ENCODE measurements at regions not wholly inside any gene's neighbourhood (a gene's known extent, or its start where the extent isn't known, plus 50 kb on each side); places are given as distances from the start of the nearest gene placed in this dataset.

DNA sequence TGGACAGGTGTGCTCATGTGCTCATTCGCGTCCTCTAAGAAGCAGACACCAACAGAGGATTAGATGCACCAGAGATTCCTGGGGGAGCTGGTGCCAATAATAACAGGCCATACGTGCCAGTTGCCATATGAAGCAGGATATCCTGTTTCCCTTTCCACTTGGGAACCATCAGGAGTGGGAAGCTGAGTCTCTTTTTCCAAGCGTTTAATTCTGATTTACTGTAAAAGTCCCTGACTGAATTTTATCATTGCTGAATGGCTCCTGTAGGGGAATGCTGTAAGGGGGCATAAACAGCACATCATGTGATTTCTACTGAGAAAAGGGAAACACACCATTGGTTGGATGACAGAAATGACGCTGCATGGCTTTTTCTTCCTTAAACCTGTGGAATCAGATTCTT, 113.3 kb downstream of the IRF8 start:
- intact Hi-C loops (cut with DNase I), result no loop called here
- no peak for DNase-seq (ENCODE audit: low spot score)
- ATAC-seq, result no peak

DNA sequence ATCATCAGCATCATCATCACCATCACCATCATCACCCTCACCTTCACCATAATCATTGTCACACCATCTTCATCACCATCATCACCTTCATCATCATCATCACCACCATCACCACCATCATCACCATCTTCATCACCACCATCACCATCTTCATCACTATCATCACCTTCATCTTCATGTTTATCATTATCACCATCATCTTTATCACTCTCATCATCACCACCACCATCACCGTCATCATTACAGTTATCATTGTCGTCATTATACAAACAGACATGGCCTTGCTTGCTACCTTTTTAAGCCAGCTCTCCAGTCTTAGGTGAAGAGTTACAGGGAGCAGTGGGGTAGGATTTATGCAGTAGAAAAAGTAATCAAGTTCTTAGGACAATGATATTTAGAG, 114.9 kb downstream of the IRF8 start:
- intact Hi-C loops (cut with DNase I), result no loop called here
- DNase-seq (ENCODE audit: low spot score) (no peak), ATAC-seq (no peak)

DNA sequence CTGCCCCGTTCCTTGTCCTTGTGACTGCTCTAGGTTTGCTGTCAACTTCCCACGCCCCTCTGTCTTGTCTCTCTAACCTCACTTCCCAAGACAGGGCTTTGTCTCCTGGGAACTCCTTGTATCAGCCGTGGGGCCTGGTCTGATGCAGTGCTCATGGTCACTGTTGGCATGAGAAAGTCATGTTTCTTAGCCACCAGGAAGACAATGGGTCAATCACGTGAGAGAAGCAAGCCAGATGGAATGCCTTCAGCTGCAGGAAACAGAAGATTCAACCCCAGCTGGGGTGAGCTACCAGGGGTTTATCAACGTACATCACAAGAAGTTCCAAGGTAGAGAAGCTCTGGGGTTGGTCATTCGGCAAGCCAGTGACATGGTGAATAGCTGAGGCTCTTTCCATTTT, 116.6 kb downstream of the IRF8 start:
- DNase-seq (ENCODE audit: low spot score) (peak; percentile 27), ATAC-seq (no peak)
- intact Hi-C loops (cut with DNase I), result loop anchor here (5.0 kb wide), 1 partner anchor 193 kb away; no protein-coding TSS in a partner anchor

DNA sequence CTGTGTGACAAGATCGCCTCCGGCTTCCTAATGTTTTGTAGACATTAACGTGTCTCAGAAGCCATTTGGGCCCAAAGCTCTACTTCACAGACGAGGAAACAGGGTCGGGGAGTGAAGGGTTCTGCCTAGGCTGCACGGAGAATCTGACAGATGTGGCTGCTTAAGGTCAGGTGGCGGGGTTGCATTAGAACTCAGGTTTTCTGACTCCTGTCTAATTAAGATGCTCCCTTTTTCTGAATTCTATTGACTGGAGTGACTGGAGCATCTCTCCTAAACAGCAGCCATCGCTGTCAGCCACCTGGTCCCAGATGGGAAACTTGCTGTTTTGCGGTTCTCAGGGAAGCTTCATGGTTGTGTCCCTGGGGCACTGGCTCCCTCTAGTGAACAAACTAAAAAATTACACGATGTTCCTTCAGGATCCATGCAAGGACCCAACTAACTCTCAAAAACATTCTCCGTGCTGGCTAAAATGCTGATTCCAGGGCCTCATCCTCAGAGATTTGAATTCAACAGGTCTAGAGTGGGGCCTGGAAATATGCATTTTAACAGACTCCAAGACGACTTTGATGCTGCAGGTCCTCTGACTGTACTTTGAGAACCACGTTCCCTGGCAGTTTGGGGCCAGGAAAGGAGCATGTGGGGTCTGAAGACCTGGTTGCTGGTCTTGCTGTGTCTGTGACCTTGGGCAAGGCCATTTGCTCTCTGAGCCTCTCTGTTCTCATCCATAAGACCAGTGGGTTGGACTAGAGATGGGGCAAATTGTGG, 117.4 kb downstream of the IRF8 start:
- DNase-seq (ENCODE audit: low spot score) (peak; percentile 56), ATAC-seq (peak; percentile 78)
- intact Hi-C loops (cut with DNase I), result loop anchor here (5.0 kb wide), 1 partner anchor 194 kb away; no protein-coding TSS in a partner anchor

DNA sequence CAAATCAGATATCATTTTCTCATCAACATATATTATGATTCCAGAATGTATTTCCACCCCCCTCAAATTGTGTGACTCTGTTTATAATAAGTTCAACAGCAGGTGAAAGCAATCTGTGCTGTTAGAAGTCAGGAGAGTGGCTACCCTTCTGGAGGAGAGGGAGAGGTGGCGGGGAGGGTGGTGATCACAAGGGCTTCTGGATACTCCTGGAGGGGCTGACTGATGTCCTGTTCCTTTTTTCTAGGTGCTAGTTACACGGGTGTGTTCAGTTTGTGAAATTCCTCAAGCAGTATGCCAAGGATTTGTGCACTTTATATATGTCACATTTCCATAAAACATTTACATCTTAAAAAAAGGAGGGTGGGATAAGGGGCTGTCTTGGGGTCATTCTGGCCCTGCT, 119.1 kb downstream of the IRF8 start:
- intact Hi-C loops (cut with DNase I), result loop anchor here (5.0 kb wide), 1 partner anchor 196 kb away; no protein-coding TSS in a partner anchor
- ATAC-seq (peak; percentile 25), DNase-seq (ENCODE audit: low spot score) (no peak)

DNA sequence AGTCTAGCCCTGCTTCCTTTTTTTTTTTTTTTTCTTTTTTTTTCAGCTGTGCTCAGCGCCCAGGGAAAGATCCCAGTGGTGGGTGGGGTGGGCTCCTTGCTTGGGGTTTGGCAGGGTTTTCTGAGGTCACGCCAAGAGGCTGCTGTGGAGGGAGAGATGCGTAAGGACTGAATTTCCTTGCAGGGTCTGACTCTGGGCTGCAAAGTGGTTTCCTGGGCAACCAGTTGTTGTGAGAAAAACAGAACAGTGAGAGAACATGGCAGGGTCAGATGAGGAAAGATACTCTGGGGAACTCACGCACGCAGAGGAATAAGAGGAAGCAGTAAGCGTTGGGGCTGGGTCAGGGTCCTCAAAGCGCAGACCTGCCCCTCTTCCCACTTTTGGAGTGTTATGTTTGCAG, 119.5 kb downstream of the IRF8 start:
- intact Hi-C loops (cut with DNase I), result loop anchor here (5.0 kb wide), 1 partner anchor 196 kb away; no protein-coding TSS in a partner anchor
- DNase-seq (ENCODE audit: low spot score) (peak; percentile 50), ATAC-seq (peak; percentile 62)

DNA sequence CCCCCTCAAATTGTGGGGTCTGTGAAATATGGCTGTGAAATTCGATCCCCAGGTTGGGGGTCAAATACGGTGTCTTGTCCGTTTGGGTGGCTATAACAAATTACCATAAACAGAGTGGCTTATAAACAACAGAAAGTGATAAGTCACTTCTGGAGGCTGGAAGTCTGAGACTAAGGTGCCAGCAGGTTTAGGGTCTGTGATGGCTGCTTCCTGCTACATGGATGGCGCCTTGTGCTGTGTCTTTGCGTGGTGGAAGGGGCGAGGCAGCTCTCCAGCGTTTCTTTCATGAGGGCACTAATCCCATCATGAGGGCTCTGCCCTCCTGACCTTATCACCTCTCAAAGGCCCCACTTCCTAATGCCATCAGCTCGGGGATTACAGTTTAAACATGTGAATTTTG, 120.0 kb downstream of the IRF8 start:
- no peak for ATAC-seq
- intact Hi-C loops (cut with DNase I), result loop anchor here (5.0 kb wide), 1 partner anchor 197 kb away; no protein-coding TSS in a partner anchor
- peak; percentile 35 for DNase-seq (ENCODE audit: low spot score)

DNA sequence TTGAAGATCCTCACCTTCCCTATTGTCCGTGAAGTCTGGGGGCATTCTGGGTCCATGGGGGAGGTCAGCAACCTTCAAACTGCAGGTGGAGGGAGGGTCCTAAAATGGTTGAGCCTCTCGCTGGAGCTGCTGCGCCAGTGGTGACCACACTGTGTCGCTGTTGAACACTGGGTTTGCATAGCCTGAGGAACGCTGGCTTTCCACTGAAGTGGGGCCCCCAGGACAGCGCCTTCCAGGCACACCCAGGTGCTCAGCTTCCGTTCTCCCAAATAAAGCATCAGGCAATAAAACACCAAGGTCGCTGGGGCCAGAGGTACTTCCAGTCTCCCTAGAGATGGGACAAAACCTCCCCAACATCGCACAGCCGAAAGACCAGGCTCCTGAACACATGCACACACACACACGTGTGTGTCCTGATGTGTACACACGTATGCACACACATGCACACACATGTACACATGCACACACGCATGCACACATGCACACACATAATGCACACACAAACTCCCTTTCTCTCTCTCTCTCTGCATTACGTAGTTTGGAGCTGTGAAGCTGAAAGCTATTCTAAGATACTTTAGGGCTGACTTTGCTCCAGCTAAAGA, 120.6 kb downstream of the IRF8 start:
- DNase-seq (ENCODE audit: low spot score) (peak; percentile 48), ATAC-seq (no peak)
- intact Hi-C loops (cut with DNase I), result loop anchor here (5.0 kb wide), 1 partner anchor 197 kb away; no protein-coding TSS in a partner anchor

DNA sequence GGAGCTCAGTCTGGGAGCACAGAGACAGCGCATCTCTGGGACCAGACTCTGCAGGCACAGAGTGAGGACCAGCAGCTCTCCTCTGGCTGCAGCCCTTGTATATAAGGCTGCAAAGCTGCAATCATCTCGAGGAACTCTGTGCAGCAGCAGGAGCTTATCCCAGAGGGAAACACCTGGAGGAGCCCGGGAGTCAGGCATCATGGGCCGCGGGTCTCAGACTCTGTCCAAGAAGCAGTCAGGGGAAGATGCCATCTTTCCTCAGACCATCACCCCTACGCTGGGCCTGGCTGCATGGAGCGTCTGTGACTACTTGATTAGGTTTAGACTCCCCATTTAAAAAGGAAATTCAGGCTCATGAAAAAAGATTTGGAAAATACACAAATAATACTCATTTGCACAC, 122.0 kb downstream of the IRF8 start:
- ATAC-seq, result no peak
- peak; percentile 51 for DNase-seq (ENCODE audit: low spot score)
- intact Hi-C loops (cut with DNase I), result no loop called here

DNA sequence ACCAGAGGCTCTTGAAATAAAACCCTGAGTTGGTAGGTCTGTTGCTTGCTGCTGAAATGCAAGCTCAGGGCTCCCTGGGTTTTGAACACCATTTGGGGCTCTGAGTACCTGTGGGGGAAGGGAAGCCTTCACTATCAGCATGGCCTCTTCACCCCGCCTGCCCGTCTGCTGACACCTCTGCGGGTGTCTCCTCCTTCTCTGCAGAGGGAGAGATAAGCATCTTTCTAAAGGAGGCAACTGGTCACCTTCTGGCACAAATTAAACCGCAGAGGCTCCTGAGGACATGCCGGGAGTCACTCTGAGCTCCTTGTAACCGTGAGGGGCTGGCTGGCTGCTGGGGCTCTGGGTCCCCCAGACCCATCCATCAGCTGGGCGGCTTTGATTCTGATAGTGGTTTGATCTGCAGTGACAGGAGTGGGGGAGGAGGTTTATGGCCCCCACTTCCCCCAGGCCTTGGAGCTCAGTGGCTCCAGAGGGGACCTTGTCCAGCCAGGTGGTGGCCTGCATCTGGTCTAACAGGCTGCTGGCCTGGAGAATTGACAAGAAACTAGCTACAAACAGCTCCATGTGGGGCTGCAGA, 123.5 kb downstream of the IRF8 start:
- DNase-seq (ENCODE audit: low spot score) (peak; percentile 37), ATAC-seq (no peak)
- intact Hi-C loops (cut with DNase I), result no loop called here

DNA sequence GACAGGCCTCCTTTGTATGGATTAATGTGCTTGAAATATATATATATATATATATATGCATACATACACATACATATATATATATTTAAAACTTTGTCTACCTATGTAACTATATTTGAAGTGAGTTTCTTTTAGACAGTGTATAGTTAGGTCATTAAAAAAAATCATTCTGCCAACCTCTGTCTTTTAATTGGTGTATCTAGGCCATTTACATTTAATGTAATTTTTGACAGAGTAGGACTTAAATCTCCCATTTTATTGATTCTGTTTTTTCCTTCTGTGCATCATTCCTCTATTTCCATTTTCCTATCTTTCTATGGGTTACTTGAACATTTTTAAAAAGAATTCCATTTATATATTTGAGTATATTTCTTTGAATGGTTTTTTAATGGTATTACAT, 125.2 kb downstream of the IRF8 start:
- no peak for DNase-seq (ENCODE audit: low spot score)
- intact Hi-C loops (cut with DNase I), result no loop called here
- no peak for ATAC-seq

DNA sequence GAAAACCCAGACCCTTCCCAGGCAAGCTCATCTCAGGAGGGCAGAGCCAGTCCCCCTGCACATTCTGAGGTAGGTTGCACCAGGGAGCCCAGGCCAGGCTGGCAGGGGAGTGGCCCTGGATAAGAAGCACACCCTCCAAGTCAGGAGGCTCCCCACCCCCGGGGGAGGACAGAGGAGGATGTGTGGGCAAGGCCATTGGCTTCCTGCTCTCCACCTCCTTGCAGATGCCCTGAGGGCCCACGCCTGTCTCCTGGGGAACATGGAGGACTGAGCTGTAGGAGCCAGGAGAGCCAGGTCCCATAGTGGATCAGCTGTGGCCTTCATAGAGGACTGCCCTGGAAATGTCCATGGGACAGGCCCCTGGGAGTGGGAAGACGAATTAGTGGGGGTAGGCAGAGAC, 126.7 kb downstream of the IRF8 start:
- no peak for ATAC-seq
- intact Hi-C loops (cut with DNase I), result no loop called here
- peak; percentile 42 for DNase-seq (ENCODE audit: low spot score)

DNA sequence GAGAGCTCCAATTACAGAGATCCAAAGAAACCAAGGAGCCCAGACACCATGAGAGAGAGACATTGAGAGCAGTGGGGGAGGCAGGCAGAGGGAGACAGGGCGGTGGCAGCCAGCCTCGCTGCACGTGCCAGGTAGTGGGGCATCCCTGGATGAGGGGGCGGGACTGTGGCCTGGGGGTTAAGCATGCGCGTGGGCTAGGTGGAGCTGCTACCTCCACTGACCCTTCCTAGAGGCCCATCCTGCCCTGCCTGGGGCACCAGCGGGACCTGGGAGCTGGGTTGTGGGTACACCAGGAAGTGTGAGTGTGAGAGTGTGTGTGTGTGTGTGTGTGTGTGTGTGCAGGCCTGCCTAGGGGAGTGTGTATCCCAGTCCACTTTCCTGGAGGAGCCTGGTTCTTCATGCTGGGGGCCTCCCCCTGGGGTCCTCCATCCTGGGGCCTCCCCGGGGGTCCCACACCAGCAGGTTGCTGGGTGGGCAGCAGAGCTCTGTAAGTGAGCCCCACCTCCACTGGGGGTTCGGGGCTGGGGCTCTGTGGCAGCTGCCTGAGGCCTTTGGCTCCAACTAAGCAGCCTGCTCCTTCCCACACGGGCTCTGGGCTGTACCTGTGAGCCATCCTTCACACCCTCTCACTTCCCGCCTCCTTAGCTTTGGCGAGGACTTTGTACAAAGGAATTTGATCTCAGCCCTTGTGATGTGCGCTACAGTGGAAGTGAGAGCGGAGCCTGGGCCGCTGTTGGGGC, 127.4 kb downstream of the IRF8 start:
- DNase-seq (ENCODE audit: low spot score), result peak; percentile 39
- intact Hi-C loops (cut with DNase I), result no loop called here
- no peak for ATAC-seq

DNA sequence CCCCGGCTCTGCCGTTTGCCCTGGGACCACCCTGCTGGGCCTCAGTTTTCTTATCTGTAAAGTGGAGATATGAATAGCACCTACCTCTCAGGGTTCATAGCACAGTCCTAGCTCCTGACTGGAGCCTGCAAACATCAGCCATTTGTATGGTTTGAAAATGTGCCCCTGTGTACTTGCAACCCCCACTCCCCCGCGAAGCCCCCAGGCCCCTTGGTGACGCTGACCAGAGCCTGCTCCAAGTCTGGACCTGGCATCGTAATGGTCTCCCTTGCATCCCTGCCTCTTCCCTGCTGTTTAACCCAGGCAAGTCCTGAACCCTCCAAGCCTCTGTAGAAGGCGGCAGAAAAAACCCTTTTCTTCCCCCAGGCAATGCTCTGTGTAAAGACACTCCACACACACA, 128.0 kb downstream of the IRF8 start:
- ATAC-seq (no peak), DNase-seq (ENCODE audit: low spot score) (peak; percentile 28)
- intact Hi-C loops (cut with DNase I), result no loop called here

DNA sequence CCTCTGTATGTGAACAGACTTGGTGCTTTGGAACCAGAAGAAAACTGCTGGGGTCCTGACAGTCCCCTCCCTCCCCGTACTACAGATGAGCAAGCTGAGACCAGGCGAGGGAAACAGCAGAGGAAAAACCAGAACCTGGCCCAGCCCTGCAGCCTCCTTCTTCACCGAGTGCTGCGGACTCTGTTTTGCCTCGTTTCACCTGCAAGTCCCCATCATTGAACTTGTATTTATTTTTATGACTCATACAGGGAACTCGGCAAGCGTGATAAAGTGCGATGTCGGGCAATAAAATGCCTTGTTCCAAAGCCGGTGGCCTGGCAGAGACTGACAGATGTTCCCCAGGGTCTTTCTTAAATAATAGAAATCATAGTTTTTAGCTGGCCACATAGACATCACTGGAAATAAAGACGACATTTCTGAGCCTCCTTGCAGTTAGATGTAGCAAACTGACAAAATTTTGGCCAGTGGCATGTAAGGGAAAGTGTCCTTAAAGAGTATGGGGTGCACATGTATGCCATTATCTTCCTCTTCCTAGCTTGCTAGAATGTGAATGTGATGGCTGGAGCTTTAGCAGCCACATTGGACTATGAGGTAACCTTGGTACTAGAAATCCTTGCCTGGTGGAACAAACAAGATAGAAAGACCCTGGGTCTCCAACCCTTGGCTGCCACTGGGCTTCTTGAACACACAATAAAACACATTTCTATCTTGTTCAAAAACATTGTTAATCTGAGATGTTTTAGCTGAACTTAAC, 128.6 kb downstream of the IRF8 start:
- DNase-seq (ENCODE audit: low spot score) (no peak), ATAC-seq (no peak)

DNA sequence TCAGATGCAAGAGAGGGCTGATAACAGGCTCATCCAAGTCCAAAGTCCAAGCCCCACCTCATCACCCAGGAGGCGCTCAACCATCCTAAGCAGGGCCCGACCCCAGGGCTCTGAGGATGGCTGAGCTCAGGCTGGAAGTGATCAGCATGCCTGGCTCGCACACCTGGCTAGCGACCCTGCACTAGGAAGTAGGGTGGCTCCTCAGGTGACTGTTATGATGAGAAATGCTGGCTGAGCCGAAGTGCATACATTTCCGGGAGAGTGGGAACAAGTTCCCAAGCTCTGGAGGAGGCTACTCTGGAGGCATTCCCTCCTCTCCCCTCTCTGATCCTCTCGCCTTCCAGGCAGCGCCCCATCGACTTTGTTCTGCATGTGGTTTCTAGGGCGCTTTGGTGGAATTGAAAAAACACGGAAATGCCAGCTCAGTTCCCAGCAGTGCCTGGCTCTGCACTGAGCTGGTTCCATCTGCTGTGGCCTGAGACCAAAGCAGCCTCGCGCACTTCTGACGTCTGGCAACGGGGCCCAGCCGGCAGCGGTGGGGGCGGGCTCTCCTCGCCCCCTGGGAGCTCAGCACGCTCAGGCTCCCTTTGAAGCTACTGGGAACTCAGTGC, 130.3 kb downstream of the IRF8 start:
- DNase-seq (ENCODE audit: low spot score) (peak; percentile 54), ATAC-seq (peak; percentile 35)
- intact Hi-C loops (cut with DNase I), result no loop called here

More for the DNA sequence above, 128.6 kb downstream of the IRF8 start:
- intact Hi-C loops (cut with DNase I), result no loop called here

DNA sequence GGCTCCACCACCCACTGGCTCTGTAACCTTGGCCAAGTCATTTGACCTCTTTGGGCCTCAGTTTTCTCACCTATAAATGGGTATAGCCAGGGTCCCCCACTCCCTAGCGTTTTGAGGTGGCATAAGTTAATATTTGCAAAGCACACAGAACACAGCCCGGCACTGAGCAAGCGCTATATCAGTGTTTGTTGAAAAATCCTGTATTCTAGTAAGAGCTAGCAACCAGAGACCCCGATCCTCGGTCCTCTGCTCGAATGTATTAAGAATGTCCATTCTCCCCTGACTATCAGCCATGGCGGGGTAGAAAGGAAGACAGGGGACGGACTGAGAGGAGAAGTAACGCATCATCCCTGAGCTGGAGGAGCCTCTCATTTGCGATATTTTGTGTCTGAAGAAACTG, 131.2 kb downstream of the IRF8 start:
- DNase-seq (ENCODE audit: low spot score) (peak; percentile 34), ATAC-seq (no peak)

DNA sequence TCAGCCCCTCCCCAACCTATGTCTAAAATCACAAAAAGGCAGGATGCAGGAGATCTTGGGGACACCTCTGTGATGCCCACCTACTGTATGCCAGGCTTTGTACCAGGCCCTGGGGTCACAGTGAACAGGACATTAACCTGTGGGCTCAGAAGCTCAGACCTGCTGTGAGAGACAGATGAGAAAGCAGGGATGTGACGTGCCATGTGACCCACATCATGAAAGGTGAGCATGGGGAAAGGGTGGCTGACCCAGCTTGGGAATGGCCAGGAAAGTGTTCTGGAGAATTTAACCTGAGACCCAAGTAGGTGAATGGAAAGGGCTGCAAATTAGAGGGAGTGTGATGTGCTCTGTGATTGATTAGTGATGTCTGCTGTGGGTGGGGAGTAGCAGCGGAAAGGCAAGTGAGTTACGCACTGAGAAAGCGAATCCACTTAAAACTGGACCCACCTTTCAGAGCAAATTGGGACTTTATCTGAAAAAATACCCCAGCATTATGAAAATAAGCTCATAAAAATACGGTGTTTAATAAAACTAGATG, 132.2 kb downstream of the IRF8 start:
- peak; percentile 28 for DNase-seq (ENCODE audit: low spot score)
- intact Hi-C loops (cut with DNase I), result no loop called here
- ATAC-seq, result no peak

More for the DNA sequence above, 131.2 kb downstream of the IRF8 start:
- intact Hi-C loops (cut with DNase I), result no loop called here
